SK-N-MC (cell line): ENCODE measurements at regions not wholly inside any gene's neighbourhood (a gene's known extent, or its start where the extent isn't known, plus 50 kb on each side); places are given as distances from the start of the nearest gene placed in this dataset.
A peak's percentile ranks its signal among the peaks of the same experiment; 100 is the strongest.

ENCODE experiments used
- DNase-seq: peaks from one replicate; pipeline ENCODE4 v3.0.0-alpha.2; 2011; ENCODE audit warnings: low read depth, low spot score
- H3K27ac ChIP-seq: fragments of 200-600 bp; sonication (generic); 2 replicates; pipeline ENCODE4 v1.5.1; 2016; ENCODE audit warnings: mixed run types
- H3K36me3 ChIP-seq: fragments of 200-600 bp; sonication (generic); 2 replicates; pipeline ENCODE4 v1.6.1; 2017; ENCODE audit warnings: antibody characterized with exemption, low read length, mixed read lengths; ENCODE audit not compliant: insufficient read depth
- H3K4me3 ChIP-seq: fragments of 200-600 bp; sonication (generic); 2 replicates; pipeline ENCODE4 v1.5.1; 2016
- H3K9ac ChIP-seq: fragments of 200-600 bp; sonication (generic); 2 replicates; pipeline ENCODE4 v1.8.0; 2017; ENCODE audit warnings: mixed run types, mixed read lengths; ENCODE audit not compliant: insufficient read length
- H3K9me3 ChIP-seq: fragments of 200-600 bp; sonication (generic); 2 replicates; pipeline ENCODE4 v1.6.1; 2017; ENCODE audit warnings: low read depth, mild to moderate bottlenecking, antibody characterized with exemption, low read length, moderate library complexity, mixed read lengths
- EZH2 ChIP-seq: fragments of 200-600 bp; sonication (generic); IDR thresholded peaks from one replicate; pipeline ENCODE4 v1.6.1; 2017; ENCODE audit warnings: antibody characterized with exemption
- FOXP2 ChIP-seq: optimal IDR thresholded peaks from 2 replicates; pipeline ENCODE3; 2011; ENCODE audit warnings: mild to moderate bottlenecking, moderate library complexity; ENCODE audit not compliant: insufficient read depth; ENCODE audit errors: extremely low read length, control extremely low read depth
- POLR2AphosphoS5 ChIP-seq: IDR thresholded peaks from 2 replicates; pipeline ENCODE4 v1.6.1; 2012; ENCODE audit warnings: mild to moderate bottlenecking, low read depth, low read length, borderline replicate concordance

- H3K36me3 ChIP-seq = no peaks in the 10 kb centered on the region
- H3K9me3 ChIP-seq = no peaks in the 10 kb centered on the region
- no peak overlapping the region for H3K9ac ChIP-seq
- H3K4me3 ChIP-seq = no peak overlapping the region
- DNase-seq = no peak
- H3K27ac ChIP-seq = no peak overlapping the region
- TF ChIP-seq POLR2AphosphoS5 = no peak
- TF ChIP-seq FOXP2 = no peak
- TF ChIP-seq EZH2 = no peak
Observed at GRCh38 chr13:48761256-48761655, 107.5 kb downstream of the CYSLTR2 start.

- H3K4me3 ChIP-seq = peak overlapping the region; percentile 26; the same call in 1 of the 2 replicates
- H3K9me3 ChIP-seq = no peaks in the 10 kb centered on the region; the same call in 1 of the 2 replicates
- peak; percentile 79 for DNase-seq
- no peak for TF ChIP-seq POLR2AphosphoS5
- no peak for TF ChIP-seq EZH2
- no peak for TF ChIP-seq FOXP2
- no peaks in the 10 kb centered on the region for H3K36me3 ChIP-seq
- no peak overlapping the region for H3K27ac ChIP-seq
- H3K9ac ChIP-seq = no peak overlapping the region
Observed at GRCh38 chr13:48769107-48769704, 115.5 kb downstream of the CYSLTR2 start.

- Histone ChIP-seq H3K36me3 (no peaks in the 10 kb centered on the region), H3K9me3 (no peaks in the 10 kb centered on the region; the same call in 1 of the 2 replicates), H3K9ac (no peak overlapping the region), H3K27ac (no peak overlapping the region), H3K4me3 (no peak overlapping the region)
- no peak for DNase-seq
- TF ChIP-seq FOXP2 = no peak
- TF ChIP-seq EZH2 = no peak
- TF ChIP-seq POLR2AphosphoS5 = no peak
Observed at GRCh38 chr13:48770372-48770771, 116.6 kb downstream of the CYSLTR2 start.

DNA sequence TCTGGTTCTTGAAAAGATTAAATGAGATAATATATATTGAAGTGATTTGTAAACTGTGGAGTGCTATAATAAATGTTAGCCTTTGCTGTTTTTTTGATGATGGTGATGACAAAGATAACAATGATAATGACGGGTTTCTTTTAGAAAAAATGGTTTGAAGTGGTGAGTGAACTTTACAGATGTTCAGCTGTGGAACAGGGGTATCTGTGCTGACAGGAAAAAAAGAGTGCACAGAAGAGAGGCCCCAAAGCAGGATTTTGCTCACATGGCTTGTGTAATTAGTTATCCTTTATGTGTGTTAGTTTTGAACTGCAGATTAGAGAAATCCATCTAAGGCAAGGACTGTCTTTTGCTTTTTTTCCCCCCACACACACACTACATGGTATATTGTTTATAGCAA is 119.2 kb downstream of the CYSLTR2 start:
- no peaks in the 10 kb centered on the region for H3K36me3 ChIP-seq
- H3K9me3 ChIP-seq = no peaks in the 10 kb centered on the region; the same call in 1 of the 2 replicates
- H3K4me3 ChIP-seq = no peak overlapping the region
- H3K9ac ChIP-seq = no peak overlapping the region
- TF ChIP-seq EZH2 (no peak), POLR2AphosphoS5 (no peak), FOXP2 (no peak)
- DNase-seq = no peak
- no peak overlapping the region for H3K27ac ChIP-seq

GRCh38 chr13:48773531-48774275 is 120.0 kb downstream of the CYSLTR2 start:
- no peak for TF ChIP-seq FOXP2
- no peak for TF ChIP-seq EZH2
- TF ChIP-seq POLR2AphosphoS5 = no peak
- Histone ChIP-seq H3K27ac (no peak overlapping the region), H3K9me3 (no peaks in the 10 kb centered on the region; the same call in 1 of the 2 replicates), H3K4me3 (no peak overlapping the region), H3K36me3 (no peaks in the 10 kb centered on the region), H3K9ac (no peak overlapping the region)
- DNase-seq = no peak

DNA sequence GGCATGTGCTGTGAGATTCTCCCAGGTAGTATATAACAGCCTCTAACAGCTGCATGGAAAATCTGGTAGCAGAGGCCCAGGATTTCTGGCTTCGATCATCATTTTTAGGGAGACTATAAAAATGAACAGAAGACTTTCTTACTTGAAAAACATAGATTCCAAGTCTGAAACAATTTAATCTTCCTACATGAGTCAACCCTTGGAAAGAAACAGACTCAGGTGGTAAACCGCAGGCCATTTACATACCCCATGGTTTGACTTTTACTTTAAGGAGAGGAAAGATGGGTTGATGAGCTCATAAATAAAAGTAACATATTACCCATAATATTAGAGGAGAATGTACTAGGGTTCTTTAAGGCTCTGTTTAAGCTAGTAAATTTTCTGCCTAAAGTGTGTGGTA is 121.6 kb downstream of the CYSLTR2 start:
- TF ChIP-seq POLR2AphosphoS5 (no peak), FOXP2 (no peak), EZH2 (no peak)
- H3K9me3 ChIP-seq = no peaks in the 10 kb centered on the region
- no peaks in the 10 kb centered on the region for H3K36me3 ChIP-seq
- no peak overlapping the region for H3K9ac ChIP-seq
- no peak overlapping the region for H3K27ac ChIP-seq
- peak overlapping the region; percentile 42; the same call in 1 of the 2 replicates for H3K4me3 ChIP-seq
- DNase-seq = no peak

DNA sequence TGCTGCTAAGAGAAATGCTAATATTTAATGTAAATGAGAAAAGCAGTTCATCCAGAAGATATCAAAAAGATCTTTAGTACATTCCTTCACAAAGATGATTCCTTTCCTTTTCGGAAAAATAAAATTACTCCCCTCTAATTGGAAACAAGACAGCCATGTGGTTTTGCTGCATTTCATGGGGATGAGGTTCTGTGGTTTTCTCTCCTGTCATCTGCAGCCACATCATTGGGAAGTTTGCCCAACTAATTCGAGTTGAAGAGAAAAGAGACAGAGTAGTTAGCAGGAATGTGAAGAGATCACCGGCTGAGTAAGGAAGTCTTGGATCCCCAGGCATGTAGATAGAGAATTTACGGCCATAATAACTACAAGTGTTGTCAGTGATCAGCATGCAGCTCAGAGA is 122.1 kb downstream of the CYSLTR2 start:
- Histone ChIP-seq H3K27ac (no peak overlapping the region), H3K9me3 (no peaks in the 10 kb centered on the region), H3K36me3 (no peaks in the 10 kb centered on the region), H3K9ac (no peak overlapping the region), H3K4me3 (peak overlapping the region; percentile 42; the same call in 1 of the 2 replicates)
- TF ChIP-seq POLR2AphosphoS5 (no peak; the same call in 1 of the 2 replicates), EZH2 (no peak), FOXP2 (no peak)
- DNase-seq = peak; percentile 85

GRCh38 chr13:48776401-48776800 is 122.7 kb downstream of the CYSLTR2 start:
- H3K27ac ChIP-seq = no peak overlapping the region
- no peaks in the 10 kb centered on the region for H3K36me3 ChIP-seq
- TF ChIP-seq POLR2AphosphoS5 = no peak
- TF ChIP-seq FOXP2 = no peak
- no peak for TF ChIP-seq EZH2
- no peak overlapping the region for H3K9ac ChIP-seq
- H3K9me3 ChIP-seq = no peaks in the 10 kb centered on the region
- DNase-seq = no peak
- no peak overlapping the region for H3K4me3 ChIP-seq
